GM23338 (cell line): ENCODE measurements at regions not wholly inside any gene's neighbourhood (a gene's known extent, or its start where the extent isn't known, plus 50 kb on each side); places are given as distances from the start of the nearest gene placed in this dataset.

Experiments used
- ATAC-seq: fragments of 200-7000 bp; cut with Tn5 transposase; 3 replicates; pipeline ENCODE4 v1.9.1; 2020
- DNase-seq: peaks from one replicate; pipeline ENCODE4 v3.0.0-alpha.2; 2015; ENCODE audit warnings: low spot score
- H2AFZ ChIP-seq: fragments of 200-600 bp; sonication (generic); 2 replicates; pipeline ENCODE4 v1.8.0; 2016; ENCODE audit warnings: antibody characterized with exemption, mild to moderate bottlenecking, moderate library complexity
- H3F3A ChIP-seq: fragments of 200-600 bp; sonication (generic); replicated peaks from 2 replicates; pipeline ENCODE4 v1.8.0; 2017; ENCODE audit warnings: antibody characterized with exemption, mixed run types, low read depth
- H3K27ac ChIP-seq: fragments of 200-600 bp; sonication (generic); 2 replicates; pipeline ENCODE4 v1.6.1; 2016; ENCODE audit warnings: low read depth
- H3K27me3 ChIP-seq: fragments of 200-600 bp; sonication (generic); 2 replicates; pipeline ENCODE4 v1.8.0; 2016; ENCODE audit warnings: mild to moderate bottlenecking, mixed run types, moderate library complexity; ENCODE audit not compliant: insufficient read depth
- H3K36me3 ChIP-seq: fragments of 200-600 bp; sonication (generic); 2 replicates; pipeline ENCODE4 v1.8.0; 2016; ENCODE audit warnings: mild to moderate bottlenecking; ENCODE audit not compliant: insufficient read depth
- H3K4me1 ChIP-seq: fragments of 200-600 bp; sonication (generic); 2 replicates; pipeline ENCODE4 v1.8.0; 2016; ENCODE audit warnings: mild to moderate bottlenecking, moderate library complexity; ENCODE audit not compliant: insufficient read depth
- H3K4me2 ChIP-seq: fragments of 200-600 bp; sonication (generic); 2 replicates; pipeline ENCODE4 v1.7.1; 2017; ENCODE audit warnings: mixed run types
- H3K4me3 ChIP-seq: fragments of 200-600 bp; sonication (generic); 2 replicates; pipeline ENCODE4 v1.6.1; 2016; ENCODE audit warnings: mixed run types
- H3K79me2 ChIP-seq: fragments of 200-600 bp; sonication (generic); replicated peaks from 2 replicates; pipeline ENCODE4 v1.8.0; 2017; ENCODE audit warnings: mild to moderate bottlenecking; ENCODE audit not compliant: insufficient read depth
- H3K9me2 ChIP-seq: fragments of 200-600 bp; sonication (generic); 2 replicates; pipeline ENCODE4 v1.8.0; 2017; ENCODE audit not compliant: insufficient read depth
- H4K20me1 ChIP-seq: fragments of 200-600 bp; sonication (generic); replicated peaks from 2 replicates; pipeline ENCODE4 v1.8.0; 2017; ENCODE audit warnings: mild to moderate bottlenecking; ENCODE audit not compliant: insufficient read depth
- H3K27ac Mint-ChIP-seq: 2 replicates; pipeline ENCODE4 v1.8.0; 2020; ENCODE audit warnings: inconsistent platforms, mild to moderate bottlenecking, moderate library complexity, mixed read lengths
- H3K27me3 Mint-ChIP-seq: 3 replicates; pipeline ENCODE4 v1.8.0; 2022; ENCODE audit warnings: low read depth, mild to moderate bottlenecking, moderate library complexity, mixed read lengths, inconsistent platforms; ENCODE audit not compliant: insufficient read depth, poor library complexity
- H3K36me3 Mint-ChIP-seq: 3 replicates; pipeline ENCODE4 v1.8.0; 2021; ENCODE audit warnings: low read depth, mild to moderate bottlenecking, inconsistent platforms, moderate library complexity, mixed read lengths
- H3K4me1 Mint-ChIP-seq: 3 replicates; pipeline ENCODE4 v1.8.0; 2020; ENCODE audit warnings: mild to moderate bottlenecking, inconsistent platforms, mixed read lengths
- H3K4me3 Mint-ChIP-seq: 3 replicates; pipeline ENCODE4 v1.8.0; 2021; ENCODE audit warnings: moderate library complexity, mild to moderate bottlenecking, inconsistent platforms, mixed read lengths
- H3K9me3 Mint-ChIP-seq: 3 replicates; pipeline ENCODE4 v1.8.0; 2020; ENCODE audit warnings: moderate library complexity, mild to moderate bottlenecking, inconsistent platforms, mixed read lengths
- CREB1 ChIP-seq: fragments of 250-450 bp; sonication (Bioruptor Pico); IDR thresholded peaks from 2 replicates; pipeline ENCODE4 v1.5.0; 2020; ENCODE audit warnings: low read depth, mild to moderate bottlenecking, moderate library complexity
- EZH2 ChIP-seq: fragments of 200-600 bp; sonication (generic); IDR thresholded peaks from one replicate; pipeline ENCODE4 v1.8.0; 2017; ENCODE audit warnings: antibody characterized with exemption, mild to moderate bottlenecking, low read depth; ENCODE audit not compliant: unreplicated experiment
- EZH2phosphoT487 ChIP-seq: fragments of 200-600 bp; sonication (generic); IDR thresholded peaks from one replicate; pipeline ENCODE4 v1.8.1; 2018; ENCODE audit warnings: antibody characterized with exemption; ENCODE audit not compliant: unreplicated experiment
- JUNB ChIP-seq: IDR thresholded peaks from one replicate; pipeline ENCODE4 v1.6.1; 2016; ENCODE audit warnings: antibody characterized with exemption; ENCODE audit not compliant: unreplicated experiment
- NANOG ChIP-seq: IDR thresholded peaks from 2 replicates; pipeline ENCODE4 v1.6.1; 2016; ENCODE audit warnings: antibody characterized with exemption, borderline replicate concordance
- POLR2AphosphoS5 ChIP-seq: IDR thresholded peaks from 2 replicates; pipeline ENCODE4 v1.6.1; 2016; ENCODE audit warnings: antibody characterized with exemption, low read depth
- STAT1 ChIP-seq: IDR thresholded peaks from one replicate; pipeline ENCODE4 v1.6.1; 2016; ENCODE audit warnings: antibody characterized with exemption; ENCODE audit not compliant: unreplicated experiment
- ZNF114 ChIP-seq: fragments of 250-450 bp; sonication (Bioruptor Pico); IDR thresholded peaks from 2 replicates; pipeline ENCODE4 v1.5.0; 2020; ENCODE audit warnings: mild to moderate bottlenecking, moderate library complexity
- ZNF331 ChIP-seq: fragments of 250-450 bp; sonication (Bioruptor Pico); IDR thresholded peaks from 2 replicates; pipeline ENCODE4 v1.5.0; 2020; ENCODE audit warnings: low read depth, mild to moderate bottlenecking, moderate library complexity
- TF ChIP-seq, protein P1 (sequence below), 2 experiments: fragments of 200-600 bp in 1 of 2; sonication (generic) in 1 of 2; conservative IDR thresholded peaks; 2 replicates each; pipeline versions ENCODE4 v1.5.1 to v1.6.1; 2016 to 2017; ENCODE audit warnings: antibody characterized with exemption in 2 of 2, low read depth in 2 of 2, mild to moderate bottlenecking in 2 of 2, moderate library complexity in 1 of 2
- TF ChIP-seq, protein P2 (sequence below): IDR thresholded peaks from 2 replicates; pipeline ENCODE4 v1.6.1; 2016; ENCODE audit warnings: antibody characterized with exemption
- TF ChIP-seq, protein P3 (sequence below): IDR thresholded peaks from one replicate; pipeline ENCODE4 v1.6.1; 2018; ENCODE audit warnings: antibody characterized with exemption; ENCODE audit not compliant: unreplicated experiment
- TF ChIP-seq, protein P4 (sequence below): fragments of 250-450 bp; sonication (Bioruptor Pico); IDR thresholded peaks from 2 replicates; pipeline ENCODE4 v1.5.0; 2020; ENCODE audit warnings: mild to moderate bottlenecking, moderate library complexity

DNA sequence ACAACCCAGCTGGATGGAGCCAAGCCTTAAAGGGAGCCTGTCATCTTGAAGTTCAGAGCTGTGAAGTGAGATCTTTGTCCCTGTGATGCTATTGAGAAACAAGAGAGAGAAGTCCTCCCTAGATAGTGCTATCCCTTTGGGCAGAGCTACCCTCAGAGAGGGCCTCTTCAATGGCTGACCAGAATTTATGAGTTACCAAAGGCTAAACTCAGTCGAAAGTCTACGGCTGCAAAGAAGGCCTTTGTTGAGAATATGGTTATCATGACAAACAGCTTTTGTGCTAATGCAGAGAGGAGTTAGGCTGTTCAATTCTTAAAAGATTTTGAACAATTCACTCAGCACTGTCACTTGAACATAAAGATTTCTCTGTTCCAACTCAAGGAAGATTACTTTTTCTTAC is 65.9 kb upstream of the C3orf80 start:
- H3K27ac Mint-ChIP-seq = no peak overlapping the region
- Histone ChIP-seq H3K4me2 (no peak overlapping the region), H3K36me3 (no peaks in the 10 kb centered on the region), H3K4me3 (no peak overlapping the region), H2AFZ (no peak overlapping the region; the same call in 1 of the 2 replicates), H3K4me1 (peaks cover 19% of the 10 kb centered on the region; the same call in 1 of the 2 replicates), H3K9me2 (no peaks in the 10 kb centered on the region), H3F3A (no peaks in the 10 kb centered on the region), H3K27ac (no peak overlapping the region), H3K79me2 (no peaks in the 10 kb centered on the region), H3K27me3 (no peaks in the 10 kb centered on the region), H4K20me1 (no peaks in the 10 kb centered on the region)
- peaks cover 2% of the 10 kb centered on the region for H3K27me3 Mint-ChIP-seq
- ATAC-seq (no peak), DNase-seq (no peak)
- H3K4me3 Mint-ChIP-seq = no peak overlapping the region
- no peaks in the 10 kb centered on the region for H3K9me3 Mint-ChIP-seq
- no peaks in the 10 kb centered on the region for H3K36me3 Mint-ChIP-seq
- TF ChIP-seq NANOG = no peak
- TF ChIP-seq EZH2phosphoT487 = no peak
- TF ChIP-seq, protein P1, sequence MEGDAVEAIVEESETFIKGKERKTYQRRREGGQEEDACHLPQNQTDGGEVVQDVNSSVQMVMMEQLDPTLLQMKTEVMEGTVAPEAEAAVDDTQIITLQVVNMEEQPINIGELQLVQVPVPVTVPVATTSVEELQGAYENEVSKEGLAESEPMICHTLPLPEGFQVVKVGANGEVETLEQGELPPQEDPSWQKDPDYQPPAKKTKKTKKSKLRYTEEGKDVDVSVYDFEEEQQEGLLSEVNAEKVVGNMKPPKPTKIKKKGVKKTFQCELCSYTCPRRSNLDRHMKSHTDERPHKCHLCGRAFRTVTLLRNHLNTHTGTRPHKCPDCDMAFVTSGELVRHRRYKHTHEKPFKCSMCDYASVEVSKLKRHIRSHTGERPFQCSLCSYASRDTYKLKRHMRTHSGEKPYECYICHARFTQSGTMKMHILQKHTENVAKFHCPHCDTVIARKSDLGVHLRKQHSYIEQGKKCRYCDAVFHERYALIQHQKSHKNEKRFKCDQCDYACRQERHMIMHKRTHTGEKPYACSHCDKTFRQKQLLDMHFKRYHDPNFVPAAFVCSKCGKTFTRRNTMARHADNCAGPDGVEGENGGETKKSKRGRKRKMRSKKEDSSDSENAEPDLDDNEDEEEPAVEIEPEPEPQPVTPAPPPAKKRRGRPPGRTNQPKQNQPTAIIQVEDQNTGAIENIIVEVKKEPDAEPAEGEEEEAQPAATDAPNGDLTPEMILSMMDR (conservative IDR thresholded peaks at IDR 0.05; ENCODE audit: low read depth in 2 of 2) = no peak
- TF ChIP-seq POLR2AphosphoS5 = no peak
- TF ChIP-seq, protein P2, sequence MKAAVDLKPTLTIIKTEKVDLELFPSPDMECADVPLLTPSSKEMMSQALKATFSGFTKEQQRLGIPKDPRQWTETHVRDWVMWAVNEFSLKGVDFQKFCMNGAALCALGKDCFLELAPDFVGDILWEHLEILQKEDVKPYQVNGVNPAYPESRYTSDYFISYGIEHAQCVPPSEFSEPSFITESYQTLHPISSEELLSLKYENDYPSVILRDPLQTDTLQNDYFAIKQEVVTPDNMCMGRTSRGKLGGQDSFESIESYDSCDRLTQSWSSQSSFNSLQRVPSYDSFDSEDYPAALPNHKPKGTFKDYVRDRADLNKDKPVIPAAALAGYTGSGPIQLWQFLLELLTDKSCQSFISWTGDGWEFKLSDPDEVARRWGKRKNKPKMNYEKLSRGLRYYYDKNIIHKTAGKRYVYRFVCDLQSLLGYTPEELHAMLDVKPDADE = no peak
- no peak for TF ChIP-seq ZNF114 (CRISPR knock-in tag)
- TF ChIP-seq, protein P3, sequence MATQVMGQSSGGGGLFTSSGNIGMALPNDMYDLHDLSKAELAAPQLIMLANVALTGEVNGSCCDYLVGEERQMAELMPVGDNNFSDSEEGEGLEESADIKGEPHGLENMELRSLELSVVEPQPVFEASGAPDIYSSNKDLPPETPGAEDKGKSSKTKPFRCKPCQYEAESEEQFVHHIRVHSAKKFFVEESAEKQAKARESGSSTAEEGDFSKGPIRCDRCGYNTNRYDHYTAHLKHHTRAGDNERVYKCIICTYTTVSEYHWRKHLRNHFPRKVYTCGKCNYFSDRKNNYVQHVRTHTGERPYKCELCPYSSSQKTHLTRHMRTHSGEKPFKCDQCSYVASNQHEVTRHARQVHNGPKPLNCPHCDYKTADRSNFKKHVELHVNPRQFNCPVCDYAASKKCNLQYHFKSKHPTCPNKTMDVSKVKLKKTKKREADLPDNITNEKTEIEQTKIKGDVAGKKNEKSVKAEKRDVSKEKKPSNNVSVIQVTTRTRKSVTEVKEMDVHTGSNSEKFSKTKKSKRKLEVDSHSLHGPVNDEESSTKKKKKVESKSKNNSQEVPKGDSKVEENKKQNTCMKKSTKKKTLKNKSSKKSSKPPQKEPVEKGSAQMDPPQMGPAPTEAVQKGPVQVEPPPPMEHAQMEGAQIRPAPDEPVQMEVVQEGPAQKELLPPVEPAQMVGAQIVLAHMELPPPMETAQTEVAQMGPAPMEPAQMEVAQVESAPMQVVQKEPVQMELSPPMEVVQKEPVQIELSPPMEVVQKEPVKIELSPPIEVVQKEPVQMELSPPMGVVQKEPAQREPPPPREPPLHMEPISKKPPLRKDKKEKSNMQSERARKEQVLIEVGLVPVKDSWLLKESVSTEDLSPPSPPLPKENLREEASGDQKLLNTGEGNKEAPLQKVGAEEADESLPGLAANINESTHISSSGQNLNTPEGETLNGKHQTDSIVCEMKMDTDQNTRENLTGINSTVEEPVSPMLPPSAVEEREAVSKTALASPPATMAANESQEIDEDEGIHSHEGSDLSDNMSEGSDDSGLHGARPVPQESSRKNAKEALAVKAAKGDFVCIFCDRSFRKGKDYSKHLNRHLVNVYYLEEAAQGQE = no peak
- TF ChIP-seq ZNF331 (CRISPR knock-in tag) = no peak
- TF ChIP-seq, protein P4, sequence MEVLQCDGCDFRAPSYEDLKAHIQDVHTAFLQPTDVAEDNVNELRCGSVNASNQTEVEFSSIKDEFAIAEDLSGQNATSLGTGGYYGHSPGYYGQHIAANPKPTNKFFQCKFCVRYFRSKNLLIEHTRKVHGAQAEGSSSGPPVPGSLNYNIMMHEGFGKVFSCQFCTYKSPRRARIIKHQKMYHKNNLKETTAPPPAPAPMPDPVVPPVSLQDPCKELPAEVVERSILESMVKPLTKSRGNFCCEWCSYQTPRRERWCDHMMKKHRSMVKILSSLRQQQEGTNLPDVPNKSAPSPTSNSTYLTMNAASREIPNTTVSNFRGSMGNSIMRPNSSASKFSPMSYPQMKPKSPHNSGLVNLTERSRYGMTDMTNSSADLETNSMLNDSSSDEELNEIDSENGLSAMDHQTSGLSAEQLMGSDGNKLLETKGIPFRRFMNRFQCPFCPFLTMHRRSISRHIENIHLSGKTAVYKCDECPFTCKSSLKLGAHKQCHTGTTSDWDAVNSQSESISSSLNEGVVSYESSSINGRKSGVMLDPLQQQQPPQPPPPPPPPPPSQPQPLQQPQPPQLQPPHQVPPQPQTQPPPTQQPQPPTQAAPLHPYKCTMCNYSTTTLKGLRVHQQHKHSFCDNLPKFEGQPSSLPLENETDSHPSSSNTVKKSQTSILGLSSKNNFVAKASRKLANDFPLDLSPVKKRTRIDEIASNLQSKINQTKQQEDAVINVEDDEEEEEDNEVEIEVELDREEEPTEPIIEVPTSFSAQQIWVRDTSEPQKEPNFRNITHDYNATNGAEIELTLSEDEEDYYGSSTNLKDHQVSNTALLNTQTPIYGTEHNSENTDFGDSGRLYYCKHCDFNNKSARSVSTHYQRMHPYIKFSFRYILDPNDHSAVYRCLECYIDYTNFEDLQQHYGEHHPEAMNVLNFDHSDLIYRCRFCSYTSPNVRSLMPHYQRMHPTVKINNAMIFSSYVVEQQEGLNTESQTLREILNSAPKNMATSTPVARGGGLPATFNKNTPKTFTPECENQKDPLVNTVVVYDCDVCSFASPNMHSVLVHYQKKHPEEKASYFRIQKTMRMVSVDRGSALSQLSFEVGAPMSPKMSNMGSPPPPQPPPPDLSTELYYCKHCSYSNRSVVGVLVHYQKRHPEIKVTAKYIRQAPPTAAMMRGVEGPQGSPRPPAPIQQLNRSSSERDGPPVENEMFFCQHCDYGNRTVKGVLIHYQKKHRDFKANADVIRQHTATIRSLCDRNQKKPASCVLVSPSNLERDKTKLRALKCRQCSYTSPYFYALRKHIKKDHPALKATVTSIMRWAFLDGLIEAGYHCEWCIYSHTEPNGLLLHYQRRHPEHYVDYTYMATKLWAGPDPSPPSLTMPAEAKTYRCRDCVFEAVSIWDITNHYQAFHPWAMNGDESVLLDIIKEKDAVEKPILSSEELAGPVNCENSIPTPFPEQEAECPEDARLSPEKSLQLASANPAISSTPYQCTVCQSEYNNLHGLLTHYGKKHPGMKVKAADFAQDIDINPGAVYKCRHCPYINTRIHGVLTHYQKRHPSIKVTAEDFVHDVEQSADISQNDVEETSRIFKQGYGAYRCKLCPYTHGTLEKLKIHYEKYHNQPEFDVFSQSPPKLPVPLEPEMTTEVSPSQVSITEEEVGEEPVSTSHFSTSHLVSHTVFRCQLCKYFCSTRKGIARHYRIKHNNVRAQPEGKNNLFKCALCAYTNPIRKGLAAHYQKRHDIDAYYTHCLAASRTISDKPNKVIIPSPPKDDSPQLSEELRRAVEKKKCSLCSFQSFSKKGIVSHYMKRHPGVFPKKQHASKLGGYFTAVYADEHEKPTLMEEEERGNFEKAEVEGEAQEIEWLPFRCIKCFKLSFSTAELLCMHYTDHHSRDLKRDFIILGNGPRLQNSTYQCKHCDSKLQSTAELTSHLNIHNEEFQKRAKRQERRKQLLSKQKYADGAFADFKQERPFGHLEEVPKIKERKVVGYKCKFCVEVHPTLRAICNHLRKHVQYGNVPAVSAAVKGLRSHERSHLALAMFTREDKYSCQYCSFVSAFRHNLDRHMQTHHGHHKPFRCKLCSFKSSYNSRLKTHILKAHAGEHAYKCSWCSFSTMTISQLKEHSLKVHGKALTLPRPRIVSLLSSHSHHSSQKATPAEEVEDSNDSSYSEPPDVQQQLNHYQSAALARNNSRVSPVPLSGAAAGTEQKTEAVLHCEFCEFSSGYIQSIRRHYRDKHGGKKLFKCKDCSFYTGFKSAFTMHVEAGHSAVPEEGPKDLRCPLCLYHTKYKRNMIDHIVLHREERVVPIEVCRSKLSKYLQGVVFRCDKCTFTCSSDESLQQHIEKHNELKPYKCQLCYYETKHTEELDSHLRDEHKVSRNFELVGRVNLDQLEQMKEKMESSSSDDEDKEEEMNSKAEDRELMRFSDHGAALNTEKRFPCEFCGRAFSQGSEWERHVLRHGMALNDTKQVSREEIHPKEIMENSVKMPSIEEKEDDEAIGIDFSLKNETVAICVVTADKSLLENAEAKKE = no peak
- no peak for TF ChIP-seq CREB1
- TF ChIP-seq EZH2 = no peak
- no peak for TF ChIP-seq STAT1
- TF ChIP-seq JUNB = no peak
- H3K4me1 Mint-ChIP-seq = peaks cover 16% of the 10 kb centered on the region
